MM.1S (cell line): ENCODE measurements at regions not wholly inside any gene's neighbourhood (a gene's known extent, or its start where the extent isn't known, plus 50 kb on each side); places are given as distances from the start of the nearest gene placed in this dataset.

Experiments
- DNase-seq: peaks from one replicate; pipeline ENCODE4 v3.0.0-alpha.2; 2015
- H2AFZ ChIP-seq: fragments of 300-600 bp; sonication (generic); 2 replicates; pipeline ENCODE4 v1.6.0; 2016; ENCODE audit warnings: antibody characterized with exemption, low read length
- H3F3A ChIP-seq: fragments of 300-600 bp; sonication (generic); 2 replicates; pipeline ENCODE4 v1.6.1; 2016; ENCODE audit warnings: mild to moderate bottlenecking, antibody characterized with exemption, low read length, moderate library complexity, mixed read lengths; ENCODE audit not compliant: insufficient read depth
- H3K27ac ChIP-seq: fragments of 300-600 bp; sonication (generic); 2 replicates; pipeline ENCODE4 v1.5.1; 2016; ENCODE audit warnings: mild to moderate bottlenecking, low read length
- H3K27me3 ChIP-seq: fragments of 300-600 bp; sonication (generic); replicated peaks from 2 replicates; pipeline ENCODE4 v1.6.0; 2016; ENCODE audit warnings: low read length; ENCODE audit not compliant: insufficient read depth
- H3K36me3 ChIP-seq: fragments of 300-600 bp; sonication (generic); replicated peaks from 2 replicates; pipeline ENCODE4 v1.6.1; 2016; ENCODE audit warnings: mild to moderate bottlenecking, low read length, mixed read lengths; ENCODE audit not compliant: insufficient read depth
- H3K4me1 ChIP-seq: fragments of 300-600 bp; sonication (generic); 2 replicates; pipeline ENCODE4 v1.6.1; 2016; ENCODE audit warnings: low read length, mixed read lengths
- H3K4me2 ChIP-seq: fragments of 300-600 bp; sonication (generic); 2 replicates; pipeline ENCODE4 v1.6.0; 2016; ENCODE audit warnings: low read depth, low read length
- H3K4me3 ChIP-seq: fragments of 300-600 bp; sonication (generic); 2 replicates; pipeline ENCODE4 v1.5.1; 2016; ENCODE audit warnings: low read length, mixed read lengths
- H3K79me2 ChIP-seq: fragments of 300-600 bp; sonication (generic); 2 replicates; pipeline ENCODE4 v1.6.1; 2016; ENCODE audit warnings: mixed run types, low read length, mixed read lengths
- H3K9ac ChIP-seq: fragments of 300-600 bp; sonication (generic); 2 replicates; pipeline ENCODE4 v1.6.1; 2016; ENCODE audit warnings: low read length, mixed read lengths
- H3K9me2 ChIP-seq: fragments of 300-600 bp; sonication (generic); replicated peaks from 2 replicates; pipeline ENCODE4 v1.6.1; 2016; ENCODE audit warnings: mild to moderate bottlenecking, low read length, mixed read lengths; ENCODE audit not compliant: insufficient read depth
- H3K9me3 ChIP-seq: fragments of 300-600 bp; sonication (generic); replicated peaks from 2 replicates; pipeline ENCODE4 v1.6.1; 2016; ENCODE audit warnings: mild to moderate bottlenecking, low read length, mixed read lengths; ENCODE audit not compliant: insufficient read depth
- H4K20me1 ChIP-seq: fragments of 300-600 bp; sonication (generic); 2 replicates; pipeline ENCODE4 v1.6.1; 2016; ENCODE audit warnings: mild to moderate bottlenecking, low read length, moderate library complexity, mixed read lengths; ENCODE audit not compliant: insufficient read depth
- CTCF ChIP-seq: fragments of 300-600 bp; sonication (generic); IDR thresholded peaks from 2 replicates; pipeline ENCODE4 v1.5.1; 2016; ENCODE audit warnings: antibody characterized with exemption, low read length, mixed read lengths
- EZH2 ChIP-seq: fragments of 300-600 bp; sonication (generic); optimal IDR thresholded peaks from 2 replicates; pipeline ENCODE3; 2017; ENCODE audit warnings: low read depth, mild to moderate bottlenecking, antibody characterized with exemption, low read length, mixed read lengths
- EZH2phosphoT487 ChIP-seq: fragments of 300-600 bp; sonication (generic); IDR thresholded peaks from 2 replicates; pipeline ENCODE4 v1.6.1; 2018; ENCODE audit warnings: antibody characterized with exemption, low read length

DNA sequence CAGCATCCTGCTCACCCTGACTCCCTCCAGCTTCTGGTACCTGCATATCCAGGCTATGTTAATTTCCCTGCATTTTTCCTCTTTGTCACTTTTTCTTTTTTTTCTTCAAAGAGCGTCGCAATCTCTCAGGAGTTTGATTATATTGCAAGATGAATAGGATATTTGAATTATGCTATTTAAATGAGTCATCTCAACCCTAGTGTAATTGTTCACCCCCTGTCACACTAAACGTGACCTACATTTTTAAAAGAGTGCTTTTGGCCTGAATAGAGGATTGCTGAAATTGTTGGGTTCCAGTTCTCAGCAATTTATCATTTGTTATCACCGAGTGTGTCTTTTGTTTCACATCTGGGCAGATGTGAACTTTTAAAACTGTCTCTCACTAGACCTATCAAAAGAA, 294.7 kb downstream of the SOX2 start:
- Histone ChIP-seq H3K27me3 (no peaks in the 10 kb centered on the region), H3K4me3 (no peak overlapping the region), H3K9ac (no peak overlapping the region), H3K4me1 (peaks cover 5% of the 10 kb centered on the region; the same call in 1 of the 2 replicates), H3K4me2 (no peak overlapping the region), H3F3A (no peaks in the 10 kb centered on the region), H4K20me1 (no peaks in the 10 kb centered on the region), H3K9me3 (no peaks in the 10 kb centered on the region), H3K36me3 (no peaks in the 10 kb centered on the region), H3K27ac (no peak overlapping the region), H3K79me2 (no peaks in the 10 kb centered on the region), H3K9me2 (no peaks in the 10 kb centered on the region), H2AFZ (no peak overlapping the region)
- TF ChIP-seq EZH2: no peak
- TF ChIP-seq EZH2phosphoT487: no peak
- TF ChIP-seq CTCF: no peak
- no peak for DNase-seq

DNA sequence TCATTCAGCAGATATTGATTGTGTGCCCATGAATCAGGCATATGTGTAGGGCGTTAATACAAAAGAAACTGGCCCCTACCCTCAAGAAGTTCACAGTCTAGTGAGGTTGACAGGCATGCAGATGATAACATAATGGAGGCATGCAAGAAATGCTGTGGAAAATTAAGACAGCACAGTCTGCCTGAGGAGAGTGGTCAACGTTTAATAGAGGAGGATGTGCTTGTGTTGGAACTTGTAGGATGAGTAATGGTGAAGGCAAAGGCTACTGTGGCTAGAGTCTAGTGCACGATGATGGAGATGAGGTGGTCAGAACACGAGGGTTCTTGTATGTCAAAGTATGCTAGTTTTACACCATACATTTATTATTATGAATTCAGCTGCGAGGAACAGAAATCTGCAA, 295.7 kb downstream of the SOX2 start:
- Histone ChIP-seq H3K27ac (no peak overlapping the region), H3K9ac (no peak overlapping the region), H3K4me2 (no peak overlapping the region), H3K4me3 (no peak overlapping the region), H3K9me2 (no peaks in the 10 kb centered on the region), H2AFZ (no peak overlapping the region), H4K20me1 (no peaks in the 10 kb centered on the region), H3K27me3 (no peaks in the 10 kb centered on the region), H3F3A (no peaks in the 10 kb centered on the region), H3K79me2 (no peaks in the 10 kb centered on the region), H3K9me3 (no peaks in the 10 kb centered on the region), H3K4me1 (peaks cover 5% of the 10 kb centered on the region; the same call in 1 of the 2 replicates), H3K36me3 (no peaks in the 10 kb centered on the region)
- DNase-seq: no peak
- no peak for TF ChIP-seq EZH2
- no peak for TF ChIP-seq EZH2phosphoT487
- TF ChIP-seq CTCF: no peak

GRCh38 chr3:182018361-182018760, 306.6 kb downstream of the SOX2 start:
- Histone ChIP-seq H3K4me1 (no peaks in the 10 kb centered on the region), H3K4me2 (no peak overlapping the region), H3K4me3 (no peak overlapping the region), H3K9me3 (no peaks in the 10 kb centered on the region), H3K27me3 (no peaks in the 10 kb centered on the region), H2AFZ (no peak overlapping the region), H3K27ac (no peak overlapping the region), H3K9me2 (no peaks in the 10 kb centered on the region), H3K79me2 (no peaks in the 10 kb centered on the region), H4K20me1 (no peaks in the 10 kb centered on the region), H3K36me3 (no peaks in the 10 kb centered on the region), H3K9ac (no peak overlapping the region), H3F3A (no peaks in the 10 kb centered on the region)
- TF ChIP-seq CTCF (no peak), EZH2phosphoT487 (no peak), EZH2 (no peak)
- DNase-seq: no peak
